ENCODE measurements at regions not wholly inside any gene's neighbourhood (a gene's known extent, or its start where the extent isn't known, plus 50 kb on each side); places are given as distances from the start of the nearest gene placed in this dataset.

GRCh38 chr4:141899541-141899940 lies 263.2 kb downstream of the IL15 start:
- TF ChIP-seq POLR2AphosphoS5 (IDR thresholded peaks at IDR 0.05) (no peak), CTCF (IDR thresholded peaks at IDR 0.05; ENCODE audit: poor library complexity, severe bottlenecking) (no peak), EP300 (conservative IDR thresholded peaks at IDR 0.05; ENCODE audit: poor library complexity, severe bottlenecking) (no peak), REST (IDR thresholded peaks at IDR 0.05; ENCODE audit: borderline replicate concordance) (no peak), RAD21 (conservative IDR thresholded peaks at IDR 0.05) (no peak)

Measured in neural cell (in vitro differentiated cells).